Naive thymus-derived CD8-positive, alpha-beta T cell (primary cell): ENCODE measurements at regions not wholly inside any gene's neighbourhood (a gene's known extent, or its start where the extent isn't known, plus 50 kb on each side); places are given as distances from the start of the nearest gene placed in this dataset.
A peak's percentile ranks its signal among the peaks of the same experiment; 100 is the strongest.
"Not testable (repeated sequence)": the region's sequence is repeated elsewhere in the genome, so short reads cannot be mapped to it uniquely, and the experiment has no call there.

Source experiments
- ATAC-seq, 2 donors: fragments of 150-1000 bp; cut with Tn5 transposase in 1 of 2; sonication (Bioruptor Pico), chemical (Tn5 transposase) in 1 of 2; 1 replicate in 1 of 2; 2 replicates in 1 of 2; pipeline ENCODE4 v1.10.0; 2021; ENCODE audit warnings: mild to moderate bottlenecking in 2 of 2, moderate library complexity in 2 of 2
- POLR2A ChIA-PET: fragments of 350-600 bp; sonication (Branson Sonifier 250); formaldehyde crosslinking; loops from one replicate; lab custom pipeline; 2021; ENCODE audit warnings: antibody characterized with exemption; lab: Charles Lee
- DNase-seq, 10 donors: peaks; one replicate each; pipeline versions ENCODE4 v3.0.0 to v3.0.0-alpha.2; 2020 to 2022
- H3K27ac Mint-ChIP-seq, 10 donors: one replicate each; pipeline ENCODE4 v1.8.0; 2020 to 2022; ENCODE audit warnings: mild to moderate bottlenecking in 10 of 10, mixed read lengths in 10 of 10, moderate library complexity in 4 of 10, inconsistent platforms in 1 of 10
- H3K27me3 Mint-ChIP-seq, 5 donors: one replicate each; pipeline ENCODE4 v1.8.0; 2021 to 2022; ENCODE audit warnings: mixed read lengths in 5 of 5
- H3K36me3 Mint-ChIP-seq, 3 donors: one replicate each; pipeline ENCODE4 v1.8.0; 2020 to 2022; ENCODE audit warnings: mixed read lengths in 3 of 3, mild to moderate bottlenecking in 2 of 3, inconsistent platforms in 1 of 3
- H3K4me1 Mint-ChIP-seq, 4 donors: one replicate each; pipeline ENCODE4 v1.8.0; 2021 to 2022; ENCODE audit warnings: mixed read lengths in 4 of 4
- H3K4me3 Mint-ChIP-seq, 10 donors: one replicate each; pipeline ENCODE4 v1.8.0; 2020 to 2022; ENCODE audit warnings: mild to moderate bottlenecking in 10 of 10, mixed read lengths in 10 of 10, moderate library complexity in 6 of 10, inconsistent platforms in 1 of 10
- H3K9me3 Mint-ChIP-seq, 9 donors: one replicate each; pipeline ENCODE4 v1.8.0; 2020 to 2022; ENCODE audit warnings: mixed read lengths in 9 of 9, mild to moderate bottlenecking in 3 of 9, inconsistent platforms in 1 of 9, moderate library complexity in 1 of 9

DNA sequence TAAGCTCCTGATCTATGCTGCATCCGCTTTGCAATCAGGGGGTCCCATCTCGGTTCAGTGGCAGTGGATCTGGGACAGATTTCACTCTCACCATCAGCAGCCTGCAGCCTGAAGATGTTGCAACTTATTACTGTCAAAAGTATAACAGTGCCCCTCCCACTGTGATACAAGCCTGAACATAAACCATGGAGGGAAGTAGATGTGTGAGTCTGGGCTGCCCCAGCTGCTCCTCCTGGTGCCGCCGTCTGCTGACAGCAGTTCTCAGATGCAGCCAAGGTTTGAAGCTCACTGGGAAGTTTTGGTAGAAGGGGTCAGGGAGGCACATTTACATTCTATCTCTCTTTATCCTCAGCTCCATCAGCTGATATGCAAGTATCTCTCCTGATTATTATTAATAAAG is 1277.7 kb downstream of the RPIA start:
- H3K9me3 Mint-ChIP-seq: not testable (repeated sequence)

DNA sequence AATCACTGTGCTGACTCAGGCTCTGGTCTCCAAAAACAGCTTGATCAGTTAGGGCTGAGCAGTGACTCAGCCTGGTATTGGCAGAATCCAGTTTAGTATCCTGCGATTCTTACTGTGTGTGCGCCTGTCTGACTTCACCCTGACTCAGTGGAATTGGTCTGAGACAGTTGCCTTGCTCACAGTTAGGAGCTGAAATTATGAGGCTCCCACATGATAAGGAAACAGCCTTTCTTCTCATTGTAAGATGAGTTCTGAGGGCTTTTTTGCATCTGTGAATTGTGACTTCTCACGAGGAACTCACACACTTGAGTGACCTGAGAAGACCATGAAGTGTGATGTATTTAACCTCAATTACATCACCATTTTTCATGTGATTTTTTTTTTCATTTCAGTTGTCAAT is 1282.4 kb downstream of the RPIA start:
- H3K27me3 Mint-ChIP-seq, H3K4me1 Mint-ChIP-seq, ATAC-seq, H3K27ac Mint-ChIP-seq, H3K9me3 Mint-ChIP-seq, H3K4me3 Mint-ChIP-seq, POLR2A ChIA-PET, H3K36me3 Mint-ChIP-seq, DNase-seq: not testable (repeated sequence)

More for the DNA sequence above, 1277.7 kb downstream of the RPIA start:
- ATAC-seq, H3K4me1 Mint-ChIP-seq, POLR2A ChIA-PET, H3K27me3 Mint-ChIP-seq, DNase-seq, H3K36me3 Mint-ChIP-seq, H3K27ac Mint-ChIP-seq, H3K4me3 Mint-ChIP-seq: not testable (repeated sequence)

DNA sequence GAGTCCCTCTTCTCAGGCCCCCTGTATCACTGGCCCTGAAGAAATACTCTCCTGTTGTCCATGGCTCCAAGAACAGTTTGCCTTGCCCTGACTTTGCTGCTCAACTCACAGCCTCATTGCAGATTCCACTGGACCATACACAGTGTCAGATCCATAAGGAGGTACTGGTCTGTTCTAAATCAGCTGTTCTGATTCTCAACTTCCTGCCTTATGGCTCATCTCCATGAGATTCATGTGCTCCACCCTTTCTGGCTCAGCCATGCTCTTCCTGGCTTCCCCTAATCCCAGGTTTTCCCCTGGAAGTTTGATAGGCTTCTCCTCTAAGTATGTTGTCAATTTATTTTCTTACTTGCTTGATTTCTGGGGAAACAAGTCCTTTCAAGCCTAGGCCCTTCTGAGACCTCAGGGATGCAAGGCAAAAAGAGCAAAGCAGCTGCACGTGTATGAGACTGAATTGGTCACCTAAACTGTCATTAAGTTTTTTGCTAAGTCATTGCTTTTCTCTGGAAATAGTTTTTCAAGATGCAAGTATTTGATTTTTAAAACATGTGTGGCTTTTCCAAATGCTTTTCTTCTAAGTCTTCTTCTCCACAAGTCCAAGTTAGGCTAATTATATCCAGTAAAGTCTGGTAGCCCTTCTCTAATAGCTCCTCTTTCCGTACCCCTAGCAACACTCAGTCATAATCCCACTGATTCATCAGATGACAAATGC is 1288.5 kb downstream of the RPIA start:
- H3K36me3 Mint-ChIP-seq, H3K27me3 Mint-ChIP-seq, POLR2A ChIA-PET, H3K27ac Mint-ChIP-seq, H3K9me3 Mint-ChIP-seq, DNase-seq, H3K4me1 Mint-ChIP-seq, ATAC-seq, H3K4me3 Mint-ChIP-seq: not testable (repeated sequence)

DNA sequence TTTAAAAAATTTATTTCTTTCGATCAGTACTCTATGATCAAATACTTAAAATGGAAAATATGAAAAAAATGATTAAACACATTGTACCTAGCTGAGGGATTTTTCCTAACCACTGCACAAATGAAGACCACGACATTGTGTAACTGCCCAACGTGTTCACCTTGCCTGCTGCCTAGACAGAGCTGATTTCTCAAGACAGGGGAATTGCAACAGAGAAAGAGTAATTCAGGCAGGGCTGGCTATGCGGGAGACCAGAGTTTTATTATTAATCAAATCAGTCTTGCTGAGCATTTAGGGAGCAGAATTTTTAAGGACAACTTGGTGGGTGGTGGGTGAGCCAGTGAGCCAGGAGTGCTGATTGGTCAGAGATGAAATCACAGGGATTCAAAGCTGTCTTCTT is 1290.8 kb downstream of the RPIA start:
- H3K36me3 Mint-ChIP-seq, POLR2A ChIA-PET, DNase-seq, H3K27ac Mint-ChIP-seq, ATAC-seq, H3K27me3 Mint-ChIP-seq, H3K4me1 Mint-ChIP-seq, H3K4me3 Mint-ChIP-seq, H3K9me3 Mint-ChIP-seq: not testable (repeated sequence)

DNA sequence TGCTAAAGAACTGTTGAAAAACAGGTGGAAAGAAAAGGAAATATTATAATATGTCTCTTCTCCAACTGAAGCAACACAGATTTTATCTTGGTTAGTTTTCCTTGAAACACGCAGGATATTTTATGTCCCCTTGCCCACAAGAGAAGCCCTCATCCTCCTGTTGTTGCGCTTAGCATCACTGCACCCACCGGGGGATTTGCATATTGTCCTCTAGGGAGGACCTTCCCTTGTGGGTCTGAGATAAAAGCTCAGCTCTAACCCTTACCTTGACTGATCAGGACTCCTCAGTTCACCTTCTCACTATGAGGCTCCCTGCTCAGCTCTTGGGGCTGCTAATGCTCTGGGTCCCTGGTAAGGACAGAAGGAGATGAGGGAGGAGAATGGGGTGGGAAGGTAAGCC is 1294.2 kb downstream of the RPIA start:
- peak overlapping the region in 1 of 10 donors; percentile 43 for H3K4me3 Mint-ChIP-seq
- H3K27me3 Mint-ChIP-seq, H3K4me1 Mint-ChIP-seq, ATAC-seq, H3K36me3 Mint-ChIP-seq, H3K27ac Mint-ChIP-seq, DNase-seq, H3K9me3 Mint-ChIP-seq, POLR2A ChIA-PET: not testable (repeated sequence)

DNA sequence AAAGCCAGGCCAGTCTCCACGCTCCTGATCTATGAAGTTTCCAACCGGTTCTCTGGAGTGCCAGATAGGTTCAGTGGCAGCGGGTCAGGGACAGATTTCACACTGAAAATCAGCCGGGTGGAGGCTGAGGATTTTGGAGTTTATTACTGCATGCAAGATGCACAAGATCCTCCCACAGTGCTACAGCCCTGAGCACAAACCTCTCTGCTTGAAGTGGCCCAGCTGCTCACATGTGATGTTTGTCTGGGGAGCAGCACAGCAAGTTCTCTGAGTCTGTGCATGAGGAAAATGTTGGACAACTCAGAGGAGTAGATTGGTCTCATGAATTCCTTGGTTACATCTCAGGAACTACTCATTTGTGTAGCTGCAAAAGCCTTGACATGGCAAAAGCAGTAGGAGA is 1295.1 kb downstream of the RPIA start:
- H3K4me1 Mint-ChIP-seq, ATAC-seq, POLR2A ChIA-PET, H3K36me3 Mint-ChIP-seq, H3K4me3 Mint-ChIP-seq, H3K27ac Mint-ChIP-seq, H3K9me3 Mint-ChIP-seq, DNase-seq, H3K27me3 Mint-ChIP-seq: not testable (repeated sequence)

DNA sequence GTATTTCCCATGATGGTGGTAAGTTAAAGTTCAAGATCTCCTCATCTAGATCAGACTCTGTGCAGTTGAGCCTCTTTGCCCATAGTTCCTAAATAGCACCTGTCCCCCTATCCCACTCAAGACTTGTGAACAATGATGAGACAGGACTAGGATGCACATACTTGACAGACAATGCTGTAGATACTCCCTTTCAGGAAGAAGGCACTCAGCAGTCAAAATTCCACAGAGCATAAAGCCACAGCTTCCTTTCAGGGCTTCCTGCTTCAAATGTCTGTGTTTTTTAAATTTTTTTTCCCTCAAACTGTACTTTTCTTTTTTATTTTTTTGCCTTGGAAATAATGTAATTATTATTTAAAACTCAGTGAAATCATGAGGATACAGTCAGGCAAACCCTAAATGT is 1305.3 kb downstream of the RPIA start:
- H3K27ac Mint-ChIP-seq, POLR2A ChIA-PET, DNase-seq, H3K9me3 Mint-ChIP-seq, H3K36me3 Mint-ChIP-seq, ATAC-seq, H3K27me3 Mint-ChIP-seq, H3K4me3 Mint-ChIP-seq, H3K4me1 Mint-ChIP-seq: not testable (repeated sequence)

DNA sequence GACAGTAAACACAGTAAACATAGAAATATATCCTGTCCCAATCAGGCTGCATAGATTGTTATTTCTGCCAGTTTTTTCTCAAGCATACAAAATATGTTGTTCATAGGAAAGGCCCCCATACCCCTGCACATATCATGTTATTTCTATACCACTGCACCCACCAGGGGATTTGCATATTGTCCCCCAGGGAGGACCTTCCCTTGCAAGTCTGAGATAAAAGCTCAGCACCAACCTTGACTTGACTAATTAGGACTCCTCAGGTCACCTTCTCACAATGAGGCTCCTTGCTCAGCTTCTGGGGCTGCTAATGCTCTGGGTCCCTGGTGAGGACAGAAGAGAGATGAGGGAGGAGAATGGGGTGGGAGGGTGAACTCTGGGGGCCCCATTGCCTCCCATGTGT is 1313.1 kb downstream of the RPIA start:
- ATAC-seq, H3K9me3 Mint-ChIP-seq, H3K36me3 Mint-ChIP-seq, H3K27ac Mint-ChIP-seq, DNase-seq, H3K4me1 Mint-ChIP-seq, POLR2A ChIA-PET, H3K4me3 Mint-ChIP-seq, H3K27me3 Mint-ChIP-seq: not testable (repeated sequence)

DNA sequence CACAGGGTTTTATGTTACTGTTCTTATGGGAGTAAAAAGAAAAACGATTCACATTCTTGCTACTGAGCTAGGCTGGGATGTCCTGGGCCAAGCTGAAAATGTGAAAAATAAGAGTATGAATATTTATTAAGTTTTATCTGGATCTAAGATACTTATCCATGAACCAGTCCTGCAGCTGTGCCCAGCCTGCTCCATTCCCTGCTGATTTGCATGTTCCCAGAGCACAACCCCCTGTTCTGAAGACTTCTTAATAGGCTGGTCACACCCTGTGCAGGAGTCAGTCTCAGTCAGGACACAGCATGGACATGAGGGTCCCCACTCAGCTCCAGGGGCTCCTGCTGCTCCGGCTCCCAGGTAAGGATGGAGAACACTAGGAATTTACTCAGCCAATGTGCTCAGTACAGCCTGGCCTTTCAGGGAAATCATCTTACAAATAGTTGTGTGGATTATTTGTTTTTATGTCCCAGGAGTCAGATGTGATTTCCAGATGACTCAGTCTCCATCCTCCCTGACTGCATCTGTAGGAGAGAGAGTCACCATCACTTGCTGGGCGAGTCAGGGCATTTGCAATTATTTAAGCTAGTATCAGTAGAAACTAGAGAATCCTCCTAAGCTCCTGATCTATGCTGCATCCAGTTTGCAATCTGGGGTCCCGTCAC is 1319.1 kb downstream of the RPIA start:
- H3K9me3 Mint-ChIP-seq, H3K27ac Mint-ChIP-seq, H3K36me3 Mint-ChIP-seq, H3K27me3 Mint-ChIP-seq, ATAC-seq, H3K4me3 Mint-ChIP-seq, H3K4me1 Mint-ChIP-seq, POLR2A ChIA-PET, DNase-seq: not testable (repeated sequence)

DNA sequence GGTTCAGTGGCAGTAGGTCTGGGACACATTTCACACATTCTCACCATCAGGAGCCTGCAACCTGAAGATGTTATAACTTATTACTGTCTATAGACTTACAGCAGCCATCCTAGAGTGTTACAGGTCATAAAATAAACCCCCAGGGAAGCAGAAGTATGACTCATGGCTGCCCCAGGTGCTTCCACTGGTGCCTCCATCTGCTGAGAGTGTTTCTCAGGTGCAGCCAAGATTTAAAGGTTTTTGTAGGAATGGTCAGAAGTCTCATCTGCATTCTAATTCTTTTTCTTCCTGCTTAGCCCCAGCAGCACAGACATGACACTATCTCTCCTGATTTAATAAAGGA is 1319.6 kb downstream of the RPIA start:
- not testable (repeated sequence) for ATAC-seq

DNA sequence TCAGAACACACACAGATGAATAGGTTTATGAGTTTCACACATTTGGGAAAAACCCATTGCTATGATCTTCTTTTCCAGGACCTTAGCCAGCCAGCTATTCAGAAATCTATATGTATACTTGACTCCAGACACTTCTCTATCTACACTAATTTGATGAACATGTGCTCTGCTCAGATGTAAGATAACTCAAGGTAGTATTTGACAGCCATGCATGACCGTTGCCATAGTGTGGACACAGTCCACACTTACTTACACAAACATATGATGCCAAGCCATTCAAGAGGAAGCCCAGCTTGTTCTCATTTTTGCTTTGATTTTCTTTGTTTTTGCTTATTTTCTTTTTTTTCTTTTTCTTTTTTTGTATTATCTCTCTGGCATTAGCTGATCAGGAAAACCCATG is 1328.4 kb downstream of the RPIA start:
- H3K27me3 Mint-ChIP-seq, DNase-seq, H3K9me3 Mint-ChIP-seq, H3K36me3 Mint-ChIP-seq, H3K4me1 Mint-ChIP-seq, ATAC-seq, POLR2A ChIA-PET, H3K27ac Mint-ChIP-seq, H3K4me3 Mint-ChIP-seq: not testable (repeated sequence)

More for the DNA sequence above, 1319.6 kb downstream of the RPIA start:
- H3K4me1 Mint-ChIP-seq, POLR2A ChIA-PET, H3K36me3 Mint-ChIP-seq, H3K27ac Mint-ChIP-seq, H3K4me3 Mint-ChIP-seq, H3K27me3 Mint-ChIP-seq, DNase-seq, H3K9me3 Mint-ChIP-seq: not testable (repeated sequence)

DNA sequence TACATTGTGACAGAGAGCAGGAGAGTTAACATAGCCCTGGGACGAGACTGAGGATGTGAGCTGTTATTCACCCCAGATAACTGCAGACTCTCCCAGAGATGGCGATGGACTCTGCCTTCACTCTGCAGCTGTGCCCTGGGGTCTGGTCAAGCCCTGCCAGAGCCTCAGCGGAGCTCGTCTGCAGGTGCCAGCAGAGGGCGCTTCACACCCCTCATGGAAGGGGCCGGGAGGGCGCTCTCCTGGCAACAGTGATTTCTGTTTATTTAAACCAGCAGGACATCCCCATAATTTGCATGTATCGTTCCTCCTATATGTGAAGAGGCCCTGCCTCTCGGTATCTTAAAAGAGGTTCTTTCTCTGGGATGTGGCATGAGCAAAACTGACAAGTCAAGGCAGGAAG is 1329.8 kb downstream of the RPIA start:
- H3K27ac Mint-ChIP-seq, H3K9me3 Mint-ChIP-seq, POLR2A ChIA-PET, ATAC-seq, H3K27me3 Mint-ChIP-seq, DNase-seq, H3K4me3 Mint-ChIP-seq, H3K36me3 Mint-ChIP-seq, H3K4me1 Mint-ChIP-seq: not testable (repeated sequence)

DNA sequence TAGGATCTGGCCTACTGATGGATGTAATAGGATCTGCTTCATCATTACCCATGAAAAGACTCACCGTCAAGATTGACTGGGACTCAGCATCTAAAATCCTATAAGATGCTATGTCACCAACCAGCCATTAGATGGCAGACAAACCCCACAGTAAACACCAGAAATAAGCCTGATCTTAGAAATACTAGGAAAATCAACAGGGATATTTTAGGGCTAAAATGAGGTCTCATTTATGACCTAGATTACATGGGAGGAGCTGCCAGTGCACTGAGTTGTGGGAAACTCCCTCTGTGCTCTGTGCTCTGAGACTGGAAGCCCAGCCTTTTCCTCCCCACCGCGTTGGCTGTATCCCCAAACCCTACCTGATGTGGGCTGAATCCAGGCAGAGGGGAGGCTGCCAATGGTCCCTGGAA is 1335.8 kb downstream of the RPIA start:
- DNase-seq, H3K36me3 Mint-ChIP-seq, POLR2A ChIA-PET, ATAC-seq, H3K4me1 Mint-ChIP-seq, H3K9me3 Mint-ChIP-seq, H3K27ac Mint-ChIP-seq, H3K27me3 Mint-ChIP-seq, H3K4me3 Mint-ChIP-seq: not testable (repeated sequence)
